Prostate gland (tissue), 2 donors: ENCODE measurements at regions not wholly inside any gene's neighbourhood (a gene's known extent, or its start where the extent isn't known, plus 50 kb on each side); places are given as distances from the start of the nearest gene placed in this dataset.

Source experiments
- CTCF ChIP-seq, 4 experiments: fragments of 200-600 bp in 2 of 4; fragments of 450-650 bp in 2 of 4; sonication (generic) in 2 of 4; IDR thresholded peaks; 1 replicate in 3 of 4; 2 replicates in 1 of 4; pipeline ENCODE4 v1.5.1; 2016 to 2019; ENCODE audit warnings: antibody characterized with exemption in 4 of 4, mild to moderate bottlenecking in 2 of 4, moderate library complexity in 2 of 4
- POLR2A ChIP-seq: fragments of 450-650 bp; IDR thresholded peaks from one replicate; pipeline ENCODE4 v1.6.1; 2016; ENCODE audit warnings: antibody characterized with exemption, mild to moderate bottlenecking

GRCh38 chr18:24669015-24669414 is 208.6 kb downstream of the HRH4 start:
- TF ChIP-seq POLR2A (no peak), CTCF (IDR thresholded peaks at IDR 0.05) (no peak)
